ENCODE measurements at regions not wholly inside any gene's neighbourhood (a gene's known extent, or its start where the extent isn't known, plus 50 kb on each side); places are given as distances from the start of the nearest gene placed in this dataset.

DNA sequence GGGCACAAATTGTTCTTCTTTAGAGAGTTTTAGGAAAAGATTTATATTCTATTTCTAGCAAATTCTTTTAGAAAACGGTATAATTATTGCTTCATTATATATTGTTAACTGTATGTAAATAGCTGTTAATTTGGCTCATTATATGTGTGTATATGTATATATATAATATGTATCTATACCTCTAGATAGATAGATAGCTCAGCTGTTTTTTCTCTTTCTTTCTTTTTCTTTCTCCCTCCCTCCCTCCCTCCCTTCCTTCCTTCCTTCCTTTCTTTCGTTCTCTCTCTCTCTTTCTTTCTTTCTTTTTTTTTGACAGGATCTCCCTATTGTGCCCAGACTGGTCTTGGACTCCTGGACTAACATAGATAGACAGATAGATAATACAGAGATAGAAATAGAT lies 1538.8 kb downstream of the PCDH7 start:
- no peaks in the 10 kb centered on the region for H3K4me1 ChIP-seq
- no peak overlapping the region for H3K4me3 ChIP-seq
- no peak overlapping the region for H3K27ac ChIP-seq
- FAIRE-seq (no peak), DNase-seq (ENCODE audit: low read depth in 1 of 2, low spot score in 1 of 2) (no peak), ATAC-seq (no peak)
- TF ChIP-seq CEBPB (IDR thresholded peaks at IDR 0.05) (no peak), TFCP2L1 (CRISPR knock-in tag; IDR thresholded peaks at IDR 0.05) (no peak), ESRRA (IDR thresholded peaks at IDR 0.05; ENCODE audit: borderline replicate concordance, low read length) (no peak), CHD4 (IDR thresholded peaks at IDR 0.05; ENCODE audit: borderline replicate concordance) (no peak), BCL3 (IDR thresholded peaks at IDR 0.05) (no peak), RARB (CRISPR knock-in tag; IDR thresholded peaks at IDR 0.05) (no peak), HOXA7 (CRISPR knock-in tag; IDR thresholded peaks at IDR 0.05) (no peak), HMGXB4 (CRISPR knock-in tag; IDR thresholded peaks at IDR 0.05; ENCODE audit: borderline replicate concordance) (no peak), FOSL2 (IDR thresholded peaks at IDR 0.05) (no peak), FOSL2 (CRISPR knock-in tag; IDR thresholded peaks at IDR 0.05) (no peak), EHMT2 (IDR thresholded peaks at IDR 0.05; ENCODE audit: low read depth) (no peak), EP300 (IDR thresholded peaks at IDR 0.05) (no peak), HEYL (CRISPR knock-in tag; IDR thresholded peaks at IDR 0.05) (no peak), MAFK (IDR thresholded peaks at IDR 0.05; ENCODE audit: partially characterized antibody) (no peak), ZNF302 (CRISPR knock-in tag; IDR thresholded peaks at IDR 0.05) (no peak), RAD21 (conservative IDR thresholded peaks at IDR 0.05 in 1 of 2, IDR thresholded peaks at IDR 0.05 in 1 of 2) (no peak), FOSB (CRISPR knock-in tag; IDR thresholded peaks at IDR 0.05) (no peak), PHF8 (IDR thresholded peaks at IDR 0.05; ENCODE audit: borderline replicate concordance, low read depth) (no peak)
- TF ChIP-seq, protein P1, sequence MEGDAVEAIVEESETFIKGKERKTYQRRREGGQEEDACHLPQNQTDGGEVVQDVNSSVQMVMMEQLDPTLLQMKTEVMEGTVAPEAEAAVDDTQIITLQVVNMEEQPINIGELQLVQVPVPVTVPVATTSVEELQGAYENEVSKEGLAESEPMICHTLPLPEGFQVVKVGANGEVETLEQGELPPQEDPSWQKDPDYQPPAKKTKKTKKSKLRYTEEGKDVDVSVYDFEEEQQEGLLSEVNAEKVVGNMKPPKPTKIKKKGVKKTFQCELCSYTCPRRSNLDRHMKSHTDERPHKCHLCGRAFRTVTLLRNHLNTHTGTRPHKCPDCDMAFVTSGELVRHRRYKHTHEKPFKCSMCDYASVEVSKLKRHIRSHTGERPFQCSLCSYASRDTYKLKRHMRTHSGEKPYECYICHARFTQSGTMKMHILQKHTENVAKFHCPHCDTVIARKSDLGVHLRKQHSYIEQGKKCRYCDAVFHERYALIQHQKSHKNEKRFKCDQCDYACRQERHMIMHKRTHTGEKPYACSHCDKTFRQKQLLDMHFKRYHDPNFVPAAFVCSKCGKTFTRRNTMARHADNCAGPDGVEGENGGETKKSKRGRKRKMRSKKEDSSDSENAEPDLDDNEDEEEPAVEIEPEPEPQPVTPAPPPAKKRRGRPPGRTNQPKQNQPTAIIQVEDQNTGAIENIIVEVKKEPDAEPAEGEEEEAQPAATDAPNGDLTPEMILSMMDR (IDR thresholded peaks at IDR 0.05) = no peak
- TF ChIP-seq, protein P2, sequence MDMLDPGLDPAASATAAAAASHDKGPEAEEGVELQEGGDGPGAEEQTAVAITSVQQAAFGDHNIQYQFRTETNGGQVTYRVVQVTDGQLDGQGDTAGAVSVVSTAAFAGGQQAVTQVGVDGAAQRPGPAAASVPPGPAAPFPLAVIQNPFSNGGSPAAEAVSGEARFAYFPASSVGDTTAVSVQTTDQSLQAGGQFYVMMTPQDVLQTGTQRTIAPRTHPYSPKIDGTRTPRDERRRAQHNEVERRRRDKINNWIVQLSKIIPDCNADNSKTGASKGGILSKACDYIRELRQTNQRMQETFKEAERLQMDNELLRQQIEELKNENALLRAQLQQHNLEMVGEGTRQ (IDR thresholded peaks at IDR 0.05) = no peak
- TF ChIP-seq, protein P3, sequence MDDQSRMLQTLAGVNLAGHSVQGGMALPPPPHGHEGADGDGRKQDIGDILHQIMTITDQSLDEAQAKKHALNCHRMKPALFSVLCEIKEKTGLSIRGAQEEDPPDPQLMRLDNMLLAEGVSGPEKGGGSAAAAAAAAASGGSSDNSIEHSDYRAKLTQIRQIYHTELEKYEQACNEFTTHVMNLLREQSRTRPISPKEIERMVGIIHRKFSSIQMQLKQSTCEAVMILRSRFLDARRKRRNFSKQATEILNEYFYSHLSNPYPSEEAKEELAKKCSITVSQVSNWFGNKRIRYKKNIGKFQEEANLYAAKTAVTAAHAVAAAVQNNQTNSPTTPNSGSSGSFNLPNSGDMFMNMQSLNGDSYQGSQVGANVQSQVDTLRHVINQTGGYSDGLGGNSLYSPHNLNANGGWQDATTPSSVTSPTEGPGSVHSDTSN (IDR thresholded peaks at IDR 0.05) = no peak
- POLR2A ChIA-PET = no interaction called here
- CTCF ChIA-PET = no interaction called here
- H3K9me3 ChIP-seq = no peaks in the 10 kb centered on the region
- no peak overlapping the region for H3K4me2 ChIP-seq
- 5% methylated on average over 2 of the region's 2 CpGs for WGBS (ENCODE audit: missing lambda C conversion rate)

- ChIA-PET CTCF (no interaction called here), POLR2A (no interaction called here)
- H3K4me3 ChIP-seq = no peak overlapping the region
- H3K27ac ChIP-seq = no peak overlapping the region
- no peak for FAIRE-seq
- H3K9me3 ChIP-seq = no peaks in the 10 kb centered on the region
- no peaks in the 10 kb centered on the region for H3K4me1 ChIP-seq
- ATAC-seq = no peak
- WGBS (ENCODE audit: missing lambda C conversion rate) = 59% methylated on average over 9 of the region's 9 CpGs
- no peak overlapping the region for H3K4me2 ChIP-seq
- no peak for DNase-seq (ENCODE audit: low read depth in 1 of 2, low spot score in 1 of 2)
- no peak for TF ChIP-seq GATA3 (IDR thresholded peaks at IDR 0.05; ENCODE audit: borderline replicate concordance)
- no peak for TF ChIP-seq PHF8 (IDR thresholded peaks at IDR 0.05; ENCODE audit: borderline replicate concordance, low read depth)
- no peak for TF ChIP-seq SREBF2 (IDR thresholded peaks at IDR 0.05)
- no peak for TF ChIP-seq E2F6 (IDR thresholded peaks at IDR 0.05; ENCODE audit: borderline replicate concordance, low read depth)
- no peak for TF ChIP-seq HDAC2 (IDR thresholded peaks at IDR 0.05)
- TF ChIP-seq ZSCAN20 (CRISPR knock-in tag; IDR thresholded peaks at IDR 0.05) = no peak
- TF ChIP-seq CBX2 (IDR thresholded peaks at IDR 0.05; ENCODE audit: borderline replicate concordance, low read depth) = no peak
- TF ChIP-seq CBX8 (IDR thresholded peaks at IDR 0.05) = no peak
- TF ChIP-seq TP53 (CRISPR knock-in tag; IDR thresholded peaks at IDR 0.05) = no peak
- no peak for TF ChIP-seq HEYL (CRISPR knock-in tag; IDR thresholded peaks at IDR 0.05)
- no peak for TF ChIP-seq HOXA7 (CRISPR knock-in tag; IDR thresholded peaks at IDR 0.05)
- TF ChIP-seq HOXB13 (CRISPR knock-in tag; IDR thresholded peaks at IDR 0.05; ENCODE audit: low read depth) = no peak
- TF ChIP-seq NPAS2 (CRISPR knock-in tag; IDR thresholded peaks at IDR 0.05; ENCODE audit: borderline replicate concordance) = no peak
- no peak for TF ChIP-seq BHLHE40 (IDR thresholded peaks at IDR 0.05; ENCODE audit: low read depth, low read length)
- TF ChIP-seq KDM5A (IDR thresholded peaks at IDR 0.05) = no peak
These were observed 1541.0 kb downstream of the PCDH7 start for GRCh38 chr4:32261196-32261595.
